ENCODE measurements at regions not wholly inside any gene's neighbourhood (a gene's known extent, or its start where the extent isn't known, plus 50 kb on each side); places are given as distances from the start of the nearest gene placed in this dataset.
"Not testable (repeated sequence)": the region's sequence is repeated elsewhere in the genome, so short reads cannot be mapped to it uniquely, and the experiment has no call there.

DNA sequence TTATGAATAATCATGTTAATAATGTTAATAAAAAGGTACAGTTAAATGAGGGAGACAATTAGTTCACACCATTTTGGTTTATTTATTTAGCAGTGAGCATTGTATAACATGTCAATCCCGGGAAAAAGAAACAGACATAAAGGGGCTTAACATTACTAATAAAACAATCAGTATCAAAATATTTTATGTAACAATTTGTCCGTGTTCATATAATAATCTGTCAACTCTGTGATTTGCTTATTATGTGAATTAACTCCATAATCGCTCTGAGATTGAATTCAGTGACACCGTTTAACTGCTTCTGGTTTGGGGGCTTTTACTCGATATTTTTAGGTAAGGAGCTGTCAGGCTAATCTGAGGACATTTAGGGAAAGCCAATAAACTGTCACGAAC is 95.8 kb upstream of the HMGA2 start:
- H3K36me3 ChIP-seq (ENCODE audit: insufficient read depth, low read length) = no peaks in the 10 kb centered on the region
- peak overlapping the region; percentile 63 for H3K9ac ChIP-seq (ENCODE audit: low read depth, low read length)
- H3K4me1 ChIP-seq (ENCODE audit: insufficient read depth, low read length) = no peaks in the 10 kb centered on the region; the same call in 1 of the 2 replicates
- no peaks in the 10 kb centered on the region for H3K9me3 ChIP-seq (ENCODE audit: control insufficient read depth, insufficient read depth, low read length)

- Histone ChIP-seq H3K9ac (ENCODE audit: low read depth, low read length) (peak overlapping the region; percentile 63), H3K4me1 (ENCODE audit: insufficient read depth, low read length) (no peaks in the 10 kb centered on the region; the same call in 1 of the 2 replicates), H3K9me3 (ENCODE audit: control insufficient read depth, insufficient read depth, low read length) (no peaks in the 10 kb centered on the region), H3K36me3 (ENCODE audit: insufficient read depth, low read length) (no peaks in the 10 kb centered on the region)
These were observed 95.2 kb upstream of the HMGA2 start for GRCh38 chr12:65728848-65729793.

DNA sequence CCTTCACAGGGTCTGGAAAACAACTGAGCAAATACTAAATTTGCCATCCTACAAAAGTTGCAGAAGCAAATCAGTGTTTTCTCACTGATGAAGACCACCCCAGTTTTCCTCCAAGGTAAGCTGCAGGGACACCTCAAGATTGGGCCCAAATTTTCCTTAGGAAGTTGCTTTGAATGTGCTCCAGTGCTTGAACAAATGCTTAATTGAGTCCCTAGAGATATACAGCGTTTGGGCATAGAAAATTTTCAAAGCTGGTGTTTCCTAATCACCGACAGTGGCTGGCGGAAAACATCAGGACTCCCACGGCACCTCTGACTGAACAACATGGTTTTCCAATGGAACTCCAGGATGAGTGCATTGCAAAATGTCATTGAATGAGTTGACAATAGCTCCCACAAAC is 92.5 kb upstream of the HMGA2 start:
- no peak overlapping the region for H3K9ac ChIP-seq (ENCODE audit: low read depth, low read length)
- H3K36me3 ChIP-seq (ENCODE audit: insufficient read depth, low read length) = no peaks in the 10 kb centered on the region
- H3K4me1 ChIP-seq (ENCODE audit: insufficient read depth, low read length) = no peaks in the 10 kb centered on the region
- no peaks in the 10 kb centered on the region for H3K9me3 ChIP-seq (ENCODE audit: control insufficient read depth, insufficient read depth, low read length)

GRCh38 chr12:65733643-65734042 is 90.6 kb upstream of the HMGA2 start:
- not testable (repeated sequence) for H3K9ac ChIP-seq (ENCODE audit: low read depth, low read length); H3K4me1 ChIP-seq (ENCODE audit: insufficient read depth, low read length); H3K9me3 ChIP-seq (ENCODE audit: control insufficient read depth, insufficient read depth, low read length); H3K36me3 ChIP-seq (ENCODE audit: insufficient read depth, low read length)

DNA sequence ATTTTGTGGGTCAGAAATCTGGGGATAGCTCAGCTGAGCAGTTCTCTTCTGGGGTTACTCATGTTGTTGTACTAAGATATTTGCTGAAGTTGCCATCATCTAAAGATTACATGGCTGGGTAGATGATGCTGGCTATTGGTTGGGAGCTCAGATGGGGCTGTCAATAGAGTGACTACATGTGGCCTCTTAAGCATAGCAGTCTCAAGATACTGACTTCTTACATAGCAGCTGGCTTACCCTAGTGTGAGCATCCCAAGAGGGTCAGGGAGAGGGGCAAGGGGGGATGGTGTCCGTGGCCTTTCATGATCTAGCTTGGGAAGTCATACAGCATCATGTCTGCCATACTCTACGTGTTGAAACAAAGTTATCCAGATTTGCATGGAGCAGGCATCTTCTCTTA is 90.1 kb upstream of the HMGA2 start:
- Histone ChIP-seq H3K9me3 (ENCODE audit: control insufficient read depth, insufficient read depth, low read length) (no peaks in the 10 kb centered on the region), H3K9ac (ENCODE audit: low read depth, low read length) (no peak overlapping the region), H3K36me3 (ENCODE audit: insufficient read depth, low read length) (no peaks in the 10 kb centered on the region), H3K4me1 (ENCODE audit: insufficient read depth, low read length) (0 out of 2 replicates have a peak, but pooled peaks cover 3% of the 10 kb centered on the region)

DNA sequence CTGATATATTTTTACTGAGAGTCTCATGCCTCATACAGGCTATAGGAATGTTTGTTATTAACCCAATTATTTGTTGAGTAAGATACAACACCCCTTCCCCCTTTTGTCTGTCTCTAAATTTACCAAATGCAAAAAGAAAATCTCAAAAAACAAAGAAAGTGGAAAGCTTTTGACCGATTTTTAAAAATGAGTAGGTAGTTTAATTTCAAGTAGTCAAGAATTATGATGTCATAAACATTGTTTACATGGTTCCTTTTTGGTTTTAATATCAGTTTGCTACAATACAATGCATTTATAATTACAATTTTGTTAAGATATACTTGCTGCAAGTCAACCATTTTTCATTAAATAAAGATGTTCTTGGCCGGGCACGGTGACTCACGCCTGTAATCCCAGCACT is 84.7 kb upstream of the HMGA2 start:
- no peaks in the 10 kb centered on the region for H3K9me3 ChIP-seq (ENCODE audit: control insufficient read depth, insufficient read depth, low read length)
- H3K9ac ChIP-seq (ENCODE audit: low read depth, low read length) = no peak overlapping the region
- H3K36me3 ChIP-seq (ENCODE audit: insufficient read depth, low read length) = no peaks in the 10 kb centered on the region
- peaks cover 8% of the 10 kb centered on the region for H3K4me1 ChIP-seq (ENCODE audit: insufficient read depth, low read length)

- Histone ChIP-seq H3K9ac (ENCODE audit: low read depth, low read length) (peak overlapping the region; percentile 76; the same call in 1 of the 2 replicates), H3K9me3 (ENCODE audit: control insufficient read depth, insufficient read depth, low read length) (no peaks in the 10 kb centered on the region), H3K4me1 (ENCODE audit: insufficient read depth, low read length) (peaks cover 8% of the 10 kb centered on the region), H3K36me3 (ENCODE audit: insufficient read depth, low read length) (no peaks in the 10 kb centered on the region)
These were observed 83.8 kb upstream of the HMGA2 start for GRCh38 chr12:65740506-65740872.

DNA sequence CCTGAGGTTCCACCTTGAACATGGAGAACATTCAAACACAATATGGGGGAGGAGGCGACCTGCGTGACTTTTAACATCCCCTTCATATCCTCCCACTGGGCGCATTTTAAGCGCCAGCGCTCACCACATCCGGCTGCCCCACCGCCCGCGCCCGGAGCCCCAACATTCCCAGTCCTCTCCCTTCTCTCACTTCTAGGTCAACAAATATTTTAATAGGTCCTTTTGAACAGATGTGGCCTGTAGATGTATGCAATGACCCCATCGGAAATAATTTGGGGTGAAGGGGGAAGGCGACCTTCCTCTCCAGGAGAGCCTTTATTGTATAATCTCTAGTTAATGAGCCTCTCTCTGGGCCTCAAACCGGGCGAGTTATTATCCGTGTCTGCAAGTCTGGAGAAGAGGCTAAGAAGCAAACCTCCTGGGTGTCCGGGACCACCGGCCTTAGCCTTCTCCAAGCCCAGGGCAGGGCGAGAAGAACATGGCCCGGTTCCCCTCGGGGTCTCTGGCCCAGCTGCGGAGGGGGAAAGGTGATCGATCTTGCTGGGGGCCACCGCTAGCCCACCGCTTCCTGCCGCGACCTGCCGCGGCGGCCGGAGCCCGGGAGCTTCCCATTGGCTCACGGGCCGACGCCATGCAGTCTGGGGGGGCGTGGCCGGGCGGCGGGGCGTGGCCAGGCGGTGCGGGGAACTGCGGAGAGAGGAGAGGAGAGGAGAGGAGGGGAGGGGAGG is 83.2 kb upstream of the HMGA2 start:
- Histone ChIP-seq H3K9me3 (ENCODE audit: control insufficient read depth, insufficient read depth, low read length) (no peaks in the 10 kb centered on the region), H3K9ac (ENCODE audit: low read depth, low read length) (peak overlapping the region; percentile 76), H3K4me1 (ENCODE audit: insufficient read depth, low read length) (peaks cover 8% of the 10 kb centered on the region), H3K36me3 (ENCODE audit: insufficient read depth, low read length) (no peaks in the 10 kb centered on the region)

DNA sequence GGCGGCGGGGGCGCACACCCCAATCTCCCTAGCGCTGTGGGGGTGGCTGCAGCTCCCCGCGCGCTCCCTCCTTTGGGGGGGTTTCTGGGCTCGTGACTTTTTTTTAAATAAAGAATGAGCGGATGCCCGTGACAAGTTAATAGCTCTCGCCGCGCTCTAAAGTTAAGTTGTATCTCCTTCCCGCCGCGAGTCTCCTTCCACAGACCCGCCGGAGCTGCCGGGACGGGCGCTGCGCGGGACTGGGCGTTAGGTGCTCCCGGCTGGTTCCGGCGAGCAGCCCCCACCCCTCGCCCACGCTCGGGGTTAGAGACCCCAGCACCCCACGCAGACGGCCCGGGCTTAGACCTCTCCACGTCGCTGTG is 82.6 kb upstream of the HMGA2 start:
- Histone ChIP-seq H3K36me3 (ENCODE audit: insufficient read depth, low read length) (no peaks in the 10 kb centered on the region), H3K9ac (ENCODE audit: low read depth, low read length) (peak overlapping the region; percentile 77; the same call in 1 of the 2 replicates), H3K4me1 (ENCODE audit: insufficient read depth, low read length) (peaks cover 8% of the 10 kb centered on the region), H3K9me3 (ENCODE audit: control insufficient read depth, insufficient read depth, low read length) (no peaks in the 10 kb centered on the region)

- no peaks in the 10 kb centered on the region for H3K9me3 ChIP-seq (ENCODE audit: control insufficient read depth, insufficient read depth, low read length)
- peaks cover 8% of the 10 kb centered on the region for H3K4me1 ChIP-seq (ENCODE audit: insufficient read depth, low read length)
- H3K36me3 ChIP-seq (ENCODE audit: insufficient read depth, low read length) = no peaks in the 10 kb centered on the region
- peak overlapping the region; percentile 77 for H3K9ac ChIP-seq (ENCODE audit: low read depth, low read length)
These were observed 82.0 kb upstream of the HMGA2 start for GRCh38 chr12:65742018-65743010.

DNA sequence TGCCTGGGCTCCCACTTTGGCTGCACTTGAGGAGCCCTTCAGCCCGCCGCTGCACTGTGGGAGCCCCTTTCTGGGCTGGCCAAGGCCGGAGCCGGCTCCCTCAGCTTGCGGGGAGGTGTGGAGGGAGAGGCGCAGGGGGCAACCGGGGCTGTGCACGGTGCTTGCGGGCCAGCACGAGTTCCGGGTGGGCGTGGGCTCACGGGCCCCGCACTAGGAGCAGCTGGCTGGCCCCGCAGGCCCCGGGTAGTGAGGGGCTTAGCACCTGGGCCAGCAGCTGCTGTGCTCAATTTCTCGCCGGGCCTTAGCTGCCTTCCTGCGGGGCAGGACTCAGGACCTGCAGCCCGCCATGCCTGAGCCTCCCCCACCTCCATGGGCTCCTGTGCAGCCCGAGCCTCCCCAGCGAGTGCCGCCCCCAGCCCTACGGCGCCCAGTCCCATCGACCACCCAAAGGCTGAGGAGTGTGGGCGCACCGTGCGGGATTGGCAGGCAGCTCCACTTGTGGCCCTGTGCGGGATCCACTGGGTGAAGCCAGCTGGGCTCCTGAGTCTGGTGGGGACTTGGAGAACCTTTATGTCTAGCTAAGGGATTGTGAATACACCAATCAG is 79.9 kb upstream of the HMGA2 start:
- H3K9me3 ChIP-seq (ENCODE audit: control insufficient read depth, insufficient read depth, low read length); H3K36me3 ChIP-seq (ENCODE audit: insufficient read depth, low read length); H3K9ac ChIP-seq (ENCODE audit: low read depth, low read length); H3K4me1 ChIP-seq (ENCODE audit: insufficient read depth, low read length): not testable (repeated sequence)

GRCh38 chr12:65747338-65747737 is 76.9 kb upstream of the HMGA2 start:
- H3K36me3 ChIP-seq (ENCODE audit: insufficient read depth, low read length) = no peaks in the 10 kb centered on the region
- no peak overlapping the region for H3K9ac ChIP-seq (ENCODE audit: low read depth, low read length)
- no peaks in the 10 kb centered on the region for H3K4me1 ChIP-seq (ENCODE audit: insufficient read depth, low read length)
- no peaks in the 10 kb centered on the region for H3K9me3 ChIP-seq (ENCODE audit: control insufficient read depth, insufficient read depth, low read length)

GRCh38 chr12:65748332-65748731 is 76.0 kb upstream of the HMGA2 start:
- no peaks in the 10 kb centered on the region for H3K4me1 ChIP-seq (ENCODE audit: insufficient read depth, low read length)
- H3K36me3 ChIP-seq (ENCODE audit: insufficient read depth, low read length) = no peaks in the 10 kb centered on the region
- H3K9me3 ChIP-seq (ENCODE audit: control insufficient read depth, insufficient read depth, low read length) = no peaks in the 10 kb centered on the region
- H3K9ac ChIP-seq (ENCODE audit: low read depth, low read length) = no peak overlapping the region

GRCh38 chr12:65754290-65754689 is 70.0 kb upstream of the HMGA2 start:
- no peak overlapping the region for H3K9ac ChIP-seq (ENCODE audit: low read depth, low read length)
- H3K9me3 ChIP-seq (ENCODE audit: control insufficient read depth, insufficient read depth, low read length) = 0 out of 2 replicates have a peak, but pooled peaks cover 2% of the 10 kb centered on the region
- no peaks in the 10 kb centered on the region for H3K36me3 ChIP-seq (ENCODE audit: insufficient read depth, low read length)
- H3K4me1 ChIP-seq (ENCODE audit: insufficient read depth, low read length) = peaks cover 35% of the 10 kb centered on the region

All from ES-I3 (cell line).